Superior temporal gyrus (tissue), 1 donor: ENCODE measurements at regions not wholly inside any gene's neighbourhood (a gene's known extent, or its start where the extent isn't known, plus 50 kb on each side); places are given as distances from the start of the nearest gene placed in this dataset.

ENCODE experiments used
- DNase-seq: peaks from one replicate; pipeline ENCODE4 v3.0.0-alpha.2; 2016; ENCODE audit errors: extremely low spot score

DNA sequence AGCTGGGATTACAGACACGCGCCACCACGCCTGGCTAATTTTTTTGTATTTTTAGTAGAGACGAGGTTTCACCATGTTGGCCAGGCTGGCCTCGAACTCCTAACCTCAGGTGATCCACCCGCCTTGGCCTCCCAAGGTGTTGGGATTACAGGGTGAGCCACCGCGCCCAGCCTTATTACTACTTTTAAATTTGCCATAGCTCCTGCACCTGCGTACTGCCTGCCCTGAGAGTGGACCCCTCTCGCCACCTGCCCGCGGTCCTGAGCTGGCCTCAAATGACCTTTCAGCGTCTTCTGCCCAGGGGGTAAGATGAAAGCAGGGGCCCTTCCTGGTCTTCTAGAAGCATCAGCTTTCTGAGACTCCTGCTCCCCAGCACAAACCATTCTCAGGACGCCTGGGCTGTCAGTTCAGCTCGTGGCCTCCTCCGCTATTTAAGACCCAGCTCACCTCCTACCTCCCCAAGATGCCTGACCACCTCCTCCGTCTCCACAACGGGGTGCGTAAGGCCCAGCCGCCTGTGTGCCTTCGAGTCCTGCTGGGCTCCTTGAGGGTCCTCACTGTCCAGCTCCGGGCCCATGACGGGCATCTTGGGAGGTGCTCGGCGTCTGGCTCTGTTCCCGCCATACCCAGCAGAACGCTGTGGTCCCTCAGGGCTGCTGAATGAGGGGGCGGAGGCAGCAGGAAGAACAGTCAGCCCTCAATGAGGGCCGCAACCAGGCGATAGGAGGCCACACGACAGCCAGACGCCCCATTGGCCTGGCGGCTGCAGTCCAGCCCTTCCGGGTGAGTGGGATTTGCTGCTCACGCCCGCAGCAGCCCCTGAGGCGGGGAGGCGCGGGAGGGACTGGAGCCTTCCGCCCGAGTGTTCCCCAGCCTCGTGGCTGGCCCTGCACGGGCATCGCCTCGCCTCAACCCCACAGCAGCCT, 266.6 kb downstream of the TFCP2L1 start:
- DNase-seq: no peak

GRCh38 chr2:121019071-121019470, 265.9 kb downstream of the TFCP2L1 start:
- no peak for DNase-seq

GRCh38 chr2:121019756-121020155, 265.2 kb downstream of the TFCP2L1 start:
- no peak for DNase-seq

DNA sequence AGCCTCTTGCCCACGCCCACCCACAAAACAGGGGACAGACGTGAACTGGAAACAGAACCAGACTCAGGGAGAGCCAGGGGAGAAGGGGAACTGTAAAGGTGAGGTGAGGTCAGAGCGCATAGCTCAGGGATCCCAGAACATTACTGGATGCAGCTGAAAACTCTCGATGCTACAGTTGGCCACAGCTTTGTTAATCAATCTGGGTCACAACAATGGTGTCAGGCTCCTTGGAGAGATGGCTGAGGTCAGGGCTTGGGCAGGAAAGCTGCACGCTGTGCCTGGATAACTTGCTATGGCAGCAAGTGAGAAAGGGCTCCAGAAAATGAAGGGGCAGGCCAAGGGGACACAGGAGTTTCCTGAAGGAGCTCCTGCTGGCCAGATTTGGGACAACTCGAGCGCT, 263.3 kb downstream of the TFCP2L1 start:
- no peak for DNase-seq

DNA sequence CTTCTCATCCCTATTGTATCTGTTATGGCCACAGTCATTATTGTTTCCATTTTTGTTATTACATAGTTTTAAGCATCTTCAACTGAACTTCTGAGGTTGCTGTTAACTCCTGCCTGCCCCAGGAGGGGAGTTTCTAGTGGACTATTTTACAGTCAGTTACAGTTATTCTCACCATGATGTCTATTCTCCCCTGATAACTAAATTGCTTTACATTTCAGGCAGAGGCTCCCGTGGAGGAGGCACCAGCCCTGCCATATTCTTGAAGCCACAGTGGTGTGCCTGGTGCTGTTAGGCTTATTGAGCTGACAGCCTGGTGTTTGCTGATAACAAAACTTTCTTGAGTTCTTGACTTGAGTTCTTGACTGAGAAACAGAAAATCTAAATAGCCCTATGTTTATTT, 256.4 kb downstream of the TFCP2L1 start:
- DNase-seq: no peak

DNA sequence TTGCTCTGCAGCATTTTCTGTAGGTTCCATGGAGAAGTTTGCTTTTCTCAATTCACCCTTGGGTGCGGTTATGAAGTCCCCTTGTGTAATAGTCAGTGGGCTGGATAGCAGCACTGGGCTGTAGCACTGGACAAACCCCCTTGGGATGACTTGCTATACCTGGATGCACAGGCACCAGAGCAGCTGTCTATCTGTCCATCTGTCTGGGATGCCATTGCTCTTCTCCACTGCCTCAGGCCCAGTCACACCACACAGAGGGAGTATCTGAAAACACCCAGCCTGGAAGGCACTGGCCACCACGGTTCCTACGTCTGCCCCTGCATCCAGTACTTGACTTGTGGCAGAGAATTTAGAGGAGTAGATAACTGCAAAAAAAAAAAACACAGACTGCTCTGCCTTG, 254.5 kb downstream of the TFCP2L1 start:
- DNase-seq: no peak

DNA sequence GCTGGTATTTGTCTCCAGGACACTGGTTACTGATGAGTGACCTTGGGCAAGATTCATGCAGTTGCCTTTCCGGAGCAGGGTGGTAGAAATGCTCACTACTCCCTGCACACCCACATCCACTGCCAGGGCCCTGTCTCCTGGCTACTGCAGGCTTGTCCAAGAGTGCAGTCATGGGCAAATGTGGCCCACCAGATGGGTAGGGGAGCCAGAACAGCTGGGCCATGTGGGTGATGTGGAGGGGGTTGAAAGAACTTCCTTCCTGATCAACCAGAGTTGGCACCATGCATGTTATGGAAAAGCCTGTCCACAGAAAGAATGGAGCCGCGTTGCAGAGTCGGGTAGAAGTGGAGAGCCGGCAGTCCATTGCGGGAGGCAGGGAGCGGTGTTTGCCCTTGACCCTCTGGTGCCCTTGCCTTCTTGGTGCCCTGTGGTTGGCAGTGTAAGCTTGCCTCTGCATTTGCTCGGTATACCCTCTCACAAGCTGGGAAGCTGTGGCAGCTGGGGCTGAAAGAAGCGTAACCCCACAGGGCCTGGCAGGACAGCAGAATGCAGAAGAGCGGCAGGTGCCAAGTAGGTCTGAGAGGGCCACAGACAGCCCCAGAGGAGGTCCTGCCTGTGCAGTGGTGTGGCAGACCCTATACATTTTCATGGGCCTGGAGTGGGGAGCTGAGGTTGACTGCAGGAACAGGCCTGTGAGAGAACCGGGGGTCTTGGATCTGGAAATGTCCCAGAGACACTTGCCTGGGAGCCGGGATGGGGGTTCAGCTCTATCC, 253.2 kb downstream of the TFCP2L1 start:
- no peak for DNase-seq

GRCh38 chr2:121033461-121033996, 251.5 kb downstream of the TFCP2L1 start:
- DNase-seq: no peak

DNA sequence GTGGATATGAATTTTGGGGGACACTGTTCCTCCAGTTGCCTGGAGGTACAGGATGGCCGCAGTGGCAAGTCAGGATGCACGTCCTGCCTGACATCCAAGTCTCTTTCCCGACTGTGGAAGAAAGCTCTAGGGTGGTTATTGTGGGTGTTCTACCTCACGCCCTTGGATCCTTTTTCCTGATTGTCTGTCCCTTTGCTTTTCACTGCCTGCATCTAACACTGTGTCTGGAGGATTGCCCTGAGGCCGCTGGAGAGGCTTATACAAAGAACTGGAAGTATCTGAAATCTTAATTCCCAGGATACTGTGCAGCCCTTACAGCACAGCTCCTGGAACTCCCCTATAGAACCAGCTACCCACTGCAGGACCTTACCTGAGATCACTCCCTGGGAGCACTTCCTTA, 250.5 kb downstream of the TFCP2L1 start:
- DNase-seq: no peak

DNA sequence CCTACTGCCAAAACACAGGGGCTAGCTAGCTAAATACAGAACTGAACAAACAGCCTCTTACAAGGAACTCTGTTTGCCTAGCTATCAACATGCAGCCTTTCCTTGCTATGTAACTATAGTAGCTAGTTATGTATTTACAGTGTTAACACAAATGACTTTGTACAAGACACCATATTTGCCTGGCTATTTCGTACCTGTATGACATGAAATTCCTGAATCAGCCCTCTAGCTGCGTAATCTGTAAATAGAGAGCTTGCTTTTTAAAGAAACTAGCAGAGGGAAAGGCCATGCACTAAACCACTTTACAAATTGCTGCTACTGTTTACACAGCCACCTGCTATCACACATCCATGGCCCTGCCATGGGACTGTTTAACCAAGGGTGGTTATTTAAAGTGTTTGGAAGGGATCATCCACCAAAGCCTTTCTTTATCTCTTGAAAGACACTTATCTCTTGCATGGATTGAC, 248.7 kb downstream of the TFCP2L1 start:
- DNase-seq: no peak

DNA sequence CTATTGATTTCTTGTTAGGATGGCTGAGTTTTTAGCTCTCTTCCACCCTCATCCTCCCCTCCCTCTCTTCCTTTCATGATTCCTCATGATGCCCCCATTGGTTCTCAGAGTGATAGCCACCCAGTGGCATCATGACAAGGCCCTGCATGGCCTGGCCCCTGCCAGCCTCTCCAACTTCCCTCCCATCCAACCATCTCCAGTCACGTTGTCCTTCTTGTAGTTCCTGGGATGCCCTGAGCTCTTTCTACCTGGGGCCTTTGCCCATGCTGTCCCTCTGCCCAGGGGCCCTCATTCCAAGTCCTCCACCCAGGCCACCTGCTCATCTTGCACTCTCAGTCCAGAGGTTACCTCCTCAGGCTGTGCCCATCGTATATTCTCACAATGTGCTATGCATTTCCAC, 247.5 kb downstream of the TFCP2L1 start:
- no peak for DNase-seq

- no peak for DNase-seq
These were observed 247.0 kb downstream of the TFCP2L1 start for GRCh38 chr2:121038031-121038430.

GRCh38 chr2:121038431-121038830, 246.6 kb downstream of the TFCP2L1 start:
- no peak for DNase-seq

DNA sequence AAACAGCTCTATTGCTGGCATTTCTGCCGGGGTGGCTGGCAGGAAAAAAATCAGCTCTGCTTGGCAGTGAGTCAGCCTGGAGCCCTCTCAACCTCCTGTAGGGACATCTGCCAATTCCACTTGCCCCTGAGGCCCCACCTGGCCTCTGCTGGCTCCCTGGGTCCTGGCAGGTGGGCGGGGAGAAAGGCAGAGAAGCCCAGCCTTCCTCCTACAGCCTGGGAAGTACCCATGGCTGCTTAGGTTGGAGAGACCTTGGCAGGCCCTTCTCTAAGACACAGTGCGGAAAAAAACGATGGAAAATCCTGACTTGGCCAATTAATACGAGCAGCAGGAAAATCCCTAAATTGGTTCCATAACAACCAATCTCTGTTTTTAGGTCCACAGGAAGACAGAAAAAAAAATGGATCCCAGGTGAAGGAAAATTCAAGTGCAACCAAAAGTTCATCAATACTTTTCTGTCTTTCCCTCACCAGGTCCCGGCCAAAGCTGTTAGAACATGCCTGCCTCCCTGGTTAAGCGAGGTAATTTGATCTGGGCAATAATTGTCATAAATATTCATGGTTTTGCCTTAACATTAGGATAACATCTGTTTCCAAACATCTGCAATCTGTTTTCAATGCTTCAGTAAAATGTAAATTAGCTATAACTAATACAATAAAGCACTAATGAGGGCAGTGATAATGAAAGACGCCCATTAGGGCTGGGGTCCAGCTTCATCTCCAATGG, 245.9 kb downstream of the TFCP2L1 start:
- no peak for DNase-seq

GRCh38 chr2:121039679-121040078, 245.3 kb downstream of the TFCP2L1 start:
- DNase-seq: no peak

DNA sequence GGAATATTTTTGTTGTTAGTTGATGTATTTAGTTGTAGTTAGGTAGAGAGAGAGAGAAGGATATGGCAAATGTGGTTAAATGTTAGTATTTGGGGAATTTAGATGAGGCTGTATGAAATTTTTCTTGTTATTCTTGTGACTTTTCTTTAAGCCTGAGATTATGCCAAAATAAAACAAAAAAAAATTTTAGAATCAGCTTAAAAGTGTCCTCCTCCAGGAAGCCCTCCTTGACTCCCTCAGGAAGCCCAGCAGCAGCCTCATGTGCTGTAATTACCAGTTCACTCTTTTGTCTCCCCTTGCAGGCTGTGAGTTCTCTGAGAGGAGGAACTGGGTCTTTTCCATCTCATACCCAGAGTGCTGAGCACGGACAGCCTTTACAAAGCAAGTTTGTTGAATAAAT, 243.5 kb downstream of the TFCP2L1 start:
- DNase-seq: no peak

- DNase-seq: no peak
These were observed 241.8 kb downstream of the TFCP2L1 start for GRCh38 chr2:121043061-121043826.

- no peak for DNase-seq
These were observed 241.2 kb downstream of the TFCP2L1 start for GRCh38 chr2:121043827-121044222.

DNA sequence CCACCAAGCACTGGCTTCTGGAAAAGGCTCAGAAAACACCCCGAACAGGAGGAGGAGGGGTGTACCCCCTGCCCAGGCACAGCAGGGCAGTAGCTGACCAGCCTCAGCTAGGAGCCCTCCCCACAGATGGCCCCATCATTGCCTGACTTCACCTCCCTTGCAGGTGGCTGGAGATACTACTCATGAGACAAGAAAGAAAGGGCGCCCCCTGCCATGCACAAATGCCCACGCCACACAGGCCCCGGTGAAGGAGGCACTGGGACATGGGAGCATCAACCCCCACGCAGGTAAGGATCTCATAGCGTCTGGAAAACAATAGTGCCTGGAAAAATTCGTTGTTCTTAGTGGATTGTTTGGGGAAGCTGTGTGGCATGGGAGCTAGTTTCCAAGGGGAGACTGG, 240.6 kb downstream of the TFCP2L1 start:
- no peak for DNase-seq

- no peak for DNase-seq
These were observed 239.8 kb downstream of the TFCP2L1 start for GRCh38 chr2:121045245-121045644.

- no peak for DNase-seq
These were observed 238.7 kb downstream of the TFCP2L1 start for GRCh38 chr2:121046335-121046734.
